ENCODE measurements at regions not wholly inside any gene's neighbourhood (a gene's known extent, or its start where the extent isn't known, plus 50 kb on each side); places are given as distances from the start of the nearest gene placed in this dataset.

GRCh38 chr4:84070289-84070688 is 428.8 kb downstream of the NKX6-1 start:
- TF ChIP-seq CTCF (IDR thresholded peaks at IDR 0.05) (no peak), POLR2A (IDR thresholded peaks at IDR 0.05) (no peak)

Measured in testis (tissue), 2 donors.